ENCODE measurements at regions not wholly inside any gene's neighbourhood (a gene's known extent, or its start where the extent isn't known, plus 50 kb on each side); places are given as distances from the start of the nearest gene placed in this dataset.

DNA sequence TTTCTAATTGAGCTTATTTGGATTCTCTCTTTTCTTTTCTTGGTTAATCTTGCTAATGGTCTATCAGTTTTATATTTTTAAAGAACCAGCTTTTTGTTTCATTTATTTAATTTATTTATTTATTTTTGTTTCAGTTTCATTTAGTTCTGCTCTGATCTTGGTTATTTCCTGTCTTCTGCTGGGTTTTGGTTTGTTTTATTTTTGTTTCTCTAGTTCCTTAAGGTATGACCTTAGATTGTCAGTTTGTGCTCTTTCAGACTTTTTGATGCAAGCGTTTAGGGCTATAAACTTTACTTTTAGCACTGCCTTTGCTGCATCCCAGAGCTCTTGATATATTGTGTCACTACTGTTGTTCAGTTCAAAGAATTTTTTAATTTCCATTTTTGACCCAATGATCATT lies 149.7 kb upstream of the SLC25A13 start:
- intact Hi-C loops (cut with DNase I, micrococcal nuclease), result no loop called here
- Mint-ChIP-seq H3K4me3 (no peak overlapping the region), H3K27ac (peak overlapping the region; percentile 42), H3K9me3 (ENCODE audit: low read depth) (peaks cover 2% of the 10 kb centered on the region), H3K4me1 (peaks cover 18% of the 10 kb centered on the region), H3K36me3 (ENCODE audit: low read depth) (no peaks in the 10 kb centered on the region), H3K27me3 (no peaks in the 10 kb centered on the region)
- ChIA-PET POLR2A (no interaction called here), CTCF (no interaction called here)
- no peak for DNase-seq
- ATAC-seq, result no peak

DNA sequence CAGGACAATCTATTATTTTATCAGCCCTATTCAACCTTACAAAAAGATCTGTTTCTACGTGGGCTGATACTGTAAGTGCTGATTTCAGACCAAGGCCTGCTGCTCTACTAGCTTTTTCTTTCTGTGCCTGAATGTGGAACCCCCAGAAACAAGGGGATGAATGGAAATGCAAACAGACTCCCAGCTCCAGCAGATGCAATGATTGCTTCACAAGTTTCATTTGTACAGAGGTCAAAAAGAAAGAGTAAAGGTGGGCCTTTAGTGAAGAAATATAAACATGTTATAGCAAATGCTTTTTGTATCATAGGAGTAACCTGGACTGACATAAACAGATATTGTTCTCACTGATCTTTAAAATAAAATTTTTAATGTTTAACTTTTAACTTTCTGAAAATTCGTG lies 130.2 kb upstream of the SLC25A13 start:
- ATAC-seq (no peak), DNase-seq (no peak)
- H3K9me3 Mint-ChIP-seq (ENCODE audit: low read depth), result no peaks in the 10 kb centered on the region
- no peak overlapping the region for H3K27ac Mint-ChIP-seq
- H3K36me3 Mint-ChIP-seq (ENCODE audit: low read depth), result no peaks in the 10 kb centered on the region
- H3K4me1 Mint-ChIP-seq, result no peaks in the 10 kb centered on the region
- intact Hi-C loops (cut with DNase I, micrococcal nuclease), result no loop called here
- H3K27me3 Mint-ChIP-seq, result peaks cover under 1% of the 10 kb centered on the region
- ChIA-PET CTCF (interaction anchor here (0.8 kb wide), 1 partner anchor 391 kb away, joined by 3 read pairs; no protein-coding TSS in a partner anchor), POLR2A (no interaction called here)
- no peak overlapping the region for H3K4me3 Mint-ChIP-seq

DNA sequence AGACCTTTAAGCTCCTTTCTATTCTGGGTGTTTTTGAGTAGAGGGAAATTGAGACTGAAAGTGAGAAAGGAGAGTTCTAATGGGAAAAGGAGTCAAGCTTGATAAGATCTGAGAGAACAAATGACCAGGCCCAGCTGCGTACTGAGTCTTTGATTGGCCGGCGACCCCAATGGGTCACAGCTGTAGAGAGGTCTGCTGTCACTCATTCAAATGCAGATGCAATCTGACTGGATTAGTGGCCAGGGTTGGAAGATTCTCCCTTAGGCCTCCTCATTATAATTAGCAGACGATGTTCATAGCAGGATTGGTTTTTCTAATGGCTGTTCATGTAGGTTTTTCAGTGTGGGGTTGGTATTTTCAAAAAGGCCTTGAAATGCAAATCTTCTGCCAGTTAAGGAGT lies 127.2 kb upstream of the SLC25A13 start:
- ChIA-PET POLR2A (no interaction called here), CTCF (no interaction called here)
- DNase-seq (no peak), ATAC-seq (no peak)
- H3K27me3 Mint-ChIP-seq, result no peaks in the 10 kb centered on the region
- H3K4me1 Mint-ChIP-seq, result no peaks in the 10 kb centered on the region
- H3K9me3 Mint-ChIP-seq (ENCODE audit: low read depth), result no peaks in the 10 kb centered on the region
- H3K27ac Mint-ChIP-seq, result no peak overlapping the region
- H3K36me3 Mint-ChIP-seq (ENCODE audit: low read depth), result no peaks in the 10 kb centered on the region
- intact Hi-C loops (cut with DNase I, micrococcal nuclease), result no loop called here
- H3K4me3 Mint-ChIP-seq, result no peak overlapping the region

DNA sequence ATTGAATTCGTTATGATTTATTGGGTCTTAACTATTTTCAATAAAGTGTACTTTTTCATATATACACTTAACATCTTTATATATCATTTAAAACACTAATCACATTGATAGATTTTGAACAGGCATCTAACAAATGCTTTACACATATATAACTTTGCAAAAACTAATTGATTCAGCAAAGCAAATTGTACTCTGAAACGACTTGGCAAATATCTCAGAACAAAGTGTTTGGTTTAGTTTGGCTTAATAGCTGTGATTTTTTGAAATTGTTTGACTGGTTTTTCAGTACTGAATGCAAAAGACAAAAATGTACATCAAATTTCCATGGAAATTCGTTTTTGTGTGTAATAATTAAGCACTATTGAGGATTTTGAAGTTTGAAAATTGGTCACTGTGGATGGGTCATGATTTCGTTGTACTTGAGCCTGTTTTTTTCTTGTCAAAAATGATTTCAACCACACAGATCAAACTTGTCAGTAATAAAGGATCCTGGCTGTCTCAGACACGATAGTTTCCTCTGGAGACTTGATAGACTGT lies 125.3 kb upstream of the SLC25A13 start:
- H3K4me1 Mint-ChIP-seq, result no peaks in the 10 kb centered on the region
- no peak overlapping the region for H3K27ac Mint-ChIP-seq
- intact Hi-C loops (cut with DNase I, micrococcal nuclease), result no loop called here
- CTCF ChIA-PET, result no interaction called here
- no peak overlapping the region for H3K4me3 Mint-ChIP-seq
- POLR2A ChIA-PET, result no interaction called here
- DNase-seq (no peak), ATAC-seq (no peak)
- no peaks in the 10 kb centered on the region for H3K27me3 Mint-ChIP-seq
- no peaks in the 10 kb centered on the region for H3K36me3 Mint-ChIP-seq (ENCODE audit: low read depth)
- H3K9me3 Mint-ChIP-seq (ENCODE audit: low read depth), result no peaks in the 10 kb centered on the region

DNA sequence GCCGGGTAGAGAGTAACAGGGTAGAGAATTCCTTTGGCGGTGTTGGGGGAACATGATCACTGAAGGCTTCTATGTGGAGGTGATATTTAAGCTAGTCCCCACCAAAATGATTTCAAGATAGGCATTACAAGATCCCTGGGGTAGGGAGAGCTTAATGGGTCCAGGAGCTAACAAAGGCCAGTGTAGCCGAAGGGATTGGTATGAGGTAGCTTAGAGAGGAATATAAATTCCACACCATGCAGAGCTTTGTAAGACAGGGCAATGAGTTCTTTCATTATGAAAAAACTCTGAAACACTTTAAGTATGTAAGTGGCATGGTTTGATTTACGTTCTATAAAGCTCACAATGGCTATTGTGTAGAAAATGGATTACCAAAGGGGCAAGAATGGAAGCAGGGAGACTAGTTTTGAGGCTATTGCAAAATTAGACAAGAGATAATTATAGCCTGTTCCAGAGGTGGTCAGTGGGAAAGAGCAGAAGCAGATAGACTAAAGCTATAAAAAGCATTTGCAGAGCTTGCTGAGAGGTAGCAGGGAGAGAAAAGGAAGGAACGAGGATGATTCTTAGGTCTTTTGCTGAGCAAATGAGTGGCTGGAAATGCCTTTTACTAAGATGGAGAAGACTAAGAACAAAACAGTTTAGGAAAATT lies 119.7 kb upstream of the SLC25A13 start:
- ATAC-seq (no peak), DNase-seq (no peak)
- no peaks in the 10 kb centered on the region for H3K4me1 Mint-ChIP-seq
- no peak overlapping the region for H3K4me3 Mint-ChIP-seq
- POLR2A ChIA-PET, result no interaction called here
- no peaks in the 10 kb centered on the region for H3K36me3 Mint-ChIP-seq (ENCODE audit: low read depth)
- no peaks in the 10 kb centered on the region for H3K9me3 Mint-ChIP-seq (ENCODE audit: low read depth)
- peaks cover 7% of the 10 kb centered on the region for H3K27me3 Mint-ChIP-seq
- intact Hi-C loops (cut with DNase I, micrococcal nuclease), result no loop called here
- H3K27ac Mint-ChIP-seq, result no peak overlapping the region
- CTCF ChIA-PET, result interaction anchor here (0.7 to 1.0 kb wide), 2 partner anchors 19 to 365 kb away, joined by 3 to 5 read pairs; no protein-coding TSS in a partner anchor

DNA sequence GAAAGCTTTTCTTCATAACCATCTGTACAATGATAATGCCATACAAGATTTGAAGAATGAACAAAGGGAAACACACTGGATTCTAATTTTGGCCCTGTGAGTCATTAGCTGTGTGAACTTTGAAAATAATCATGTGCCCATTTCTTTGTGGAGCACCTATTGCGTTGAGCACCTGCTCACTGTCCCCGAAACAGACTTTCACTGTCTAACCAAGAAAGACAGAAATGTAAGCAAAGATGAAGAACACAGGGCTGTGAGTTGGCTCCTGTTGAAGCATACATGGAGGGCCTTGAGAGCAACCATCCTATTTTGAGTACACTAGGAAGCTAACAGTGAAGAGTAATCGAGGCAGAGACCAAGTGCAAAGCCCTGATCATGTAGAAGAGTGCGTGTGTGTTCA lies 118.4 kb upstream of the SLC25A13 start:
- H3K36me3 Mint-ChIP-seq (ENCODE audit: low read depth), result no peaks in the 10 kb centered on the region
- ChIA-PET POLR2A (no interaction called here), CTCF (no interaction called here)
- no peak overlapping the region for H3K27ac Mint-ChIP-seq
- H3K27me3 Mint-ChIP-seq, result peaks cover 8% of the 10 kb centered on the region
- ATAC-seq, result no peak
- intact Hi-C loops (cut with DNase I, micrococcal nuclease), result no loop called here
- no peaks in the 10 kb centered on the region for H3K4me1 Mint-ChIP-seq
- DNase-seq, result no peak
- no peaks in the 10 kb centered on the region for H3K9me3 Mint-ChIP-seq (ENCODE audit: low read depth)
- H3K4me3 Mint-ChIP-seq, result no peak overlapping the region

DNA sequence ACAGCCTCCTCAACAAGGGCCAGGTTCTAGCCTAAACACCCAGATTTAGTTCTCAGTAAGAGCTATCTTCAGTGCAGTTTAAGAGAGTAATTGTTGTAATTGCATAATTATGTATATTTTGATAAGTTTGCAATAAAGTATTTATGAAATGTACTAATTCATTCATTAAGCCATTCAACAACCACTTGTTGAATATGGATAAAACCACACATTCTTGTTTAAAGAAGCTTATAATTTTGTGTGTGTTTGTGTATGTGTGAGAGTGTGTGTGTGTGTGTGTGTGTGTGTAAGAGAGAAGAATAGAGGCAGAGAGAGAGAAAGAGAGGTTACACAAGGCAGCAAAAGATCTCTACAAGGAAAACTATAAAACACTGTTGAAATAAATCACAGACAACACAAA lies 115.0 kb upstream of the SLC25A13 start:
- Mint-ChIP-seq H3K9me3 (ENCODE audit: low read depth) (no peaks in the 10 kb centered on the region), H3K27ac (no peak overlapping the region), H3K4me3 (no peak overlapping the region), H3K27me3 (peaks cover 9% of the 10 kb centered on the region), H3K36me3 (ENCODE audit: low read depth) (no peaks in the 10 kb centered on the region), H3K4me1 (no peaks in the 10 kb centered on the region)
- ChIA-PET POLR2A (no interaction called here), CTCF (no interaction called here)
- intact Hi-C loops (cut with DNase I, micrococcal nuclease), result no loop called here
- DNase-seq (no peak), ATAC-seq (no peak)

DNA sequence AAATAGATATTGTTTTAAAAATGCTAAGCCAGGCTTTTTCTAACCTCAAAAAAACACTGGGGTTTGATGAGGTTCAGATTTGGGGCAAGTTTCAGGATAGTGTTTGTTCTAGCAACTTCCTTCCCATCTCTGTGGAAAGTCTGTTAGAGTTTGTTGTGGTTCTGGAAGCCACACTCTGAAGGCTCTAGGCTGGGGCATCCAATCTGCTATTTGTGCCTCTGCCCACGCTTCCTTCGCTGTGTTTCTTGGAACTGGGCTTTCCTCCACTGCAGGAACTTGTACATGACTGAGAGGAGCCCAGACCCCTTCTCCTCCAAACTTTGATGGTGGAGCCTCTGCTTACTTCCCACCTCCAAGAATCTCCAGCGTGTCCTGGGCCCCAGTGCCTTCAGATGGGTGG lies 108.5 kb upstream of the SLC25A13 start:
- intact Hi-C loops (cut with DNase I, micrococcal nuclease), result no loop called here
- H3K9me3 Mint-ChIP-seq (ENCODE audit: low read depth), result no peaks in the 10 kb centered on the region
- POLR2A ChIA-PET, result no interaction called here
- CTCF ChIA-PET, result interaction anchor here (0.5 kb wide), 1 partner anchor 356 kb away, joined by 3 read pairs; no protein-coding TSS in a partner anchor
- H3K4me3 Mint-ChIP-seq, result no peak overlapping the region
- ATAC-seq, result no peak
- H3K27me3 Mint-ChIP-seq, result peaks cover 6% of the 10 kb centered on the region
- DNase-seq, result peak; percentile 9
- H3K27ac Mint-ChIP-seq, result no peak overlapping the region
- no peaks in the 10 kb centered on the region for H3K36me3 Mint-ChIP-seq (ENCODE audit: low read depth)
- H3K4me1 Mint-ChIP-seq, result peaks cover 10% of the 10 kb centered on the region

DNA sequence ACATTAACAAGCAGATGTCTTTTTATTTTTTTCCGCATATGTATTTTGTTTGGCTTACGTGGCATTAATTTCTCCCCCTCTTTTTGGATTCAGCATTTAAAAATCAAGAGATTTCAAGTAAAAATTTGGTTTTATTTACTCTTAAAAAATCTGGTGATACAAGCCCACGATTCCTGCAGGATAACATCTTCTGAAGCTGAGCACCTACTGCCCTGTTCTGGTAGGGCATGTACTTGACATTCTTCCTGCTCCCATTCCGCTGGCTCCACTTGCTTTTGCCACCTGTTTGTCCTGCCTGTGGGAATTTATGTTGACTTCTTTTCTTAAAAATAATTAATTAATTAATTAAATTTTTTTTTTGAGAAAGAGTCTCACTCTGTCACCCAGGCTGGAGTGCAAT lies 105.2 kb upstream of the SLC25A13 start:
- ChIA-PET POLR2A (no interaction called here), CTCF (no interaction called here)
- no peaks in the 10 kb centered on the region for H3K36me3 Mint-ChIP-seq (ENCODE audit: low read depth)
- ATAC-seq, result no peak
- H3K27me3 Mint-ChIP-seq, result peaks cover 4% of the 10 kb centered on the region
- intact Hi-C loops (cut with DNase I, micrococcal nuclease), result no loop called here
- no peak overlapping the region for H3K4me3 Mint-ChIP-seq
- no peak overlapping the region for H3K27ac Mint-ChIP-seq
- no peaks in the 10 kb centered on the region for H3K9me3 Mint-ChIP-seq (ENCODE audit: low read depth)
- peaks cover 10% of the 10 kb centered on the region for H3K4me1 Mint-ChIP-seq
- no peak for DNase-seq

DNA sequence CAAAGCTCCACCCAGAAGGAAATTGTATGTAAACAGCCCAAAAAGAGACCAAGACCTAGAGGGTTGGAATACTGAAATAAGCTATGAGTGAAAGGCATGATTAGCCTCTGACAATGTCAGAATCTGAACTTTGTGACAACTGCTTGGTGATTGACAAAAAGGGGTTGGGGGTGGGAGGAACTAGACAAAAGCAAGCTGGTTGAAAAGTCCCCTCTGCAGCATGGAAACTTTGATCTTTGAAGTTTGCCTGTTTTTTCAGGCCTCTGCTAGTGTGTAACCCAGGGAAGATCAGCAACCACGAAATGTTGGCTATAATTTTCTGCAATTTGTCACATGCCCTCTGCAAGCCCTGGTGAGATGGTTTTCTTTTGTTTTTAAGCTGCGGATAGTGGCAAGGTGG lies 104.8 kb upstream of the SLC25A13 start:
- no peaks in the 10 kb centered on the region for H3K36me3 Mint-ChIP-seq (ENCODE audit: low read depth)
- H3K27ac Mint-ChIP-seq, result no peak overlapping the region
- peaks cover 10% of the 10 kb centered on the region for H3K4me1 Mint-ChIP-seq
- DNase-seq (no peak), ATAC-seq (no peak)
- no peak overlapping the region for H3K4me3 Mint-ChIP-seq
- peaks cover 4% of the 10 kb centered on the region for H3K27me3 Mint-ChIP-seq
- no peaks in the 10 kb centered on the region for H3K9me3 Mint-ChIP-seq (ENCODE audit: low read depth)
- CTCF ChIA-PET, result no interaction called here
- POLR2A ChIA-PET, result no interaction called here
- intact Hi-C loops (cut with DNase I, micrococcal nuclease), result no loop called here

DNA sequence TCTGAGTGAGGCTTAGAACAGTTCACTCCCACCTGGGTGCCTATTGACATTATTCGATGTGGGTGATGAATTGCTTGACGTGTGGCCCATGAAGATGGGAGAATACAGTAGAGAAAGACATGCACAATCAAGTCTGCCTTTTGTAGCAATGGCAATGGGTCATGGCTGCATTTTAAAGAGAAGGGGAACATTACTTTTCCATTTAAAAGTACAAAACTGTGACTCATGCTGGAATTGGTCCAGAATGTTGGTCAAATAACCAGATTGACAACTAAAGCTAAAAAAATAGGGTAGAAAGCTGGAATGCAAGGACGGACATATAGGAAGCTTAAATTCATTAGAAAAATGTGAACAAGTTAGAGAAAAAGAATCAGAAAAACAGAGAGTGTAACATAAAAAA lies 104.1 kb upstream of the SLC25A13 start:
- intact Hi-C loops (cut with DNase I, micrococcal nuclease), result no loop called here
- Mint-ChIP-seq H3K36me3 (ENCODE audit: low read depth) (no peaks in the 10 kb centered on the region), H3K9me3 (ENCODE audit: low read depth) (no peaks in the 10 kb centered on the region), H3K27me3 (peaks cover 4% of the 10 kb centered on the region), H3K4me1 (peaks cover 10% of the 10 kb centered on the region), H3K4me3 (no peak overlapping the region), H3K27ac (no peak overlapping the region)
- DNase-seq (no peak), ATAC-seq (no peak)
- ChIA-PET POLR2A (no interaction called here), CTCF (no interaction called here)

DNA sequence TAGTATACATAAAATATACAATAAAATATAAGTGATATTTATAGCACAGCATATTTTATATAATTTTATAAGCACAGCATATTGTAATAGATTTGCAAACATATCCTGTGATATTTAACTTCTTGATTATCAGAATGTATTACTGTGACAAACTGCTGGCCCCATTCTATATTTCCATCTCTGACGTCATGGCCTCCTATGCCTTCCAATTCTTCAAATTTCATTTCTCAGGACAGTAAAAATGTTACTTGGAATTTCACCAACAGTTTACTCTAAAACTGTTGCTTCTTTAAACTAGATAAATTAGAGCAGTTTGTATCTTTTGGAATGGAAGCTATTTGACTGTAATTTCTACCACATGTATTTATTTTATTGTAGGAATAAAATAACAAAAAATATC lies 102.5 kb upstream of the SLC25A13 start:
- no peak for ATAC-seq
- DNase-seq, result no peak
- intact Hi-C loops (cut with DNase I, micrococcal nuclease), result no loop called here
- no peak overlapping the region for H3K4me3 Mint-ChIP-seq
- no peak overlapping the region for H3K27ac Mint-ChIP-seq
- no peaks in the 10 kb centered on the region for H3K4me1 Mint-ChIP-seq
- ChIA-PET CTCF (no interaction called here), POLR2A (no interaction called here)
- no peaks in the 10 kb centered on the region for H3K36me3 Mint-ChIP-seq (ENCODE audit: low read depth)
- no peaks in the 10 kb centered on the region for H3K9me3 Mint-ChIP-seq (ENCODE audit: low read depth)
- peaks cover 6% of the 10 kb centered on the region for H3K27me3 Mint-ChIP-seq

DNA sequence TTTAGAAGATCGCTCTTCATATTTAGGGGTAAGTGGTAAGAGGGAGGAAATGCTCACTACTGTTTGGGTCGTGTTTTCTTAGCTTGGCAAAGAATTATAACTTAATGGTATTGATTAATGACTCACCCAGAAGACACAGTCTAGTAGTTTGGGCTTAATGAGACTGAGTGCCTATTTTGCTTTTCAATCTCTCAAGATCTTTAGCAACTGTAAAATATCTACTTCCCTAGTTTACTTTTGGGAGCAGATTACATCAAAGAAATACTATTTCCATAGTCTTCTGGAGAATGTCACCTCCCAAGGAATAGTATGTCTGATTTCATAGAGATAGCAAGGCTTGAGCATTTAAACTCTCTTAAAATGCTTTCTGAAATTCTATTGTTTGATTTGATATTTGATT lies 100.5 kb upstream of the SLC25A13 start:
- Mint-ChIP-seq H3K4me1 (no peaks in the 10 kb centered on the region), H3K27me3 (peaks cover 10% of the 10 kb centered on the region), H3K4me3 (no peak overlapping the region), H3K9me3 (ENCODE audit: low read depth) (no peaks in the 10 kb centered on the region), H3K27ac (no peak overlapping the region), H3K36me3 (ENCODE audit: low read depth) (no peaks in the 10 kb centered on the region)
- intact Hi-C loops (cut with DNase I, micrococcal nuclease), result no loop called here
- ChIA-PET POLR2A (no interaction called here), CTCF (interaction anchor here (0.7 to 0.8 kb wide), 3 partner anchors 19 to 276 kb away, joined by 3 read pairs; no protein-coding TSS in a partner anchor)
- ATAC-seq, result no peak
- DNase-seq, result no peak
